BJ (cell line): ENCODE measurements at regions not wholly inside any gene's neighbourhood (a gene's known extent, or its start where the extent isn't known, plus 50 kb on each side); places are given as distances from the start of the nearest gene placed in this dataset.

Experiments
- CTCF ChIA-PET: fragments of 350-600 bp; formaldehyde crosslinking; extraction: SDS; loops from one replicate; lab custom pipeline; 2021; ENCODE audit warnings: antibody characterized with exemption, inconsistent platforms; lab: Yijun Ruan, JAX
- POLR2A ChIA-PET: fragments of 300-600 bp; sonication (Branson Sonifier 250); formaldehyde crosslinking; extraction: SDS; loops from one replicate; lab custom pipeline; 2021; ENCODE audit warnings: antibody characterized with exemption; lab: Charles Lee
- DNase-seq: peaks from one replicate; pipeline ENCODE4 v3.0.0-alpha.2; 2011; ENCODE audit warnings: low read depth
- H3K27me3 ChIP-seq: 2 replicates; pipeline ENCODE4 v1.6.0; 2011; ENCODE audit warnings: low read length; ENCODE audit not compliant: control insufficient read depth, insufficient read depth
- H3K36me3 ChIP-seq: 2 replicates; pipeline ENCODE4 v1.5.1; 2011; ENCODE audit warnings: low read length; ENCODE audit not compliant: control insufficient read depth, insufficient read depth
- H3K4me3 ChIP-seq: 2 replicates; pipeline ENCODE4 v1.5.1; 2011; ENCODE audit warnings: low read depth, mild to moderate bottlenecking, control low read depth, low read length
- TF ChIP-seq, protein P1 (sequence below): IDR thresholded peaks from 2 replicates; pipeline ENCODE4 v1.5.1; 2011; ENCODE audit warnings: low read depth, mild to moderate bottlenecking, control low read depth, inconsistent platforms, low read length, moderate library complexity; ENCODE audit not compliant: insufficient read depth

DNA sequence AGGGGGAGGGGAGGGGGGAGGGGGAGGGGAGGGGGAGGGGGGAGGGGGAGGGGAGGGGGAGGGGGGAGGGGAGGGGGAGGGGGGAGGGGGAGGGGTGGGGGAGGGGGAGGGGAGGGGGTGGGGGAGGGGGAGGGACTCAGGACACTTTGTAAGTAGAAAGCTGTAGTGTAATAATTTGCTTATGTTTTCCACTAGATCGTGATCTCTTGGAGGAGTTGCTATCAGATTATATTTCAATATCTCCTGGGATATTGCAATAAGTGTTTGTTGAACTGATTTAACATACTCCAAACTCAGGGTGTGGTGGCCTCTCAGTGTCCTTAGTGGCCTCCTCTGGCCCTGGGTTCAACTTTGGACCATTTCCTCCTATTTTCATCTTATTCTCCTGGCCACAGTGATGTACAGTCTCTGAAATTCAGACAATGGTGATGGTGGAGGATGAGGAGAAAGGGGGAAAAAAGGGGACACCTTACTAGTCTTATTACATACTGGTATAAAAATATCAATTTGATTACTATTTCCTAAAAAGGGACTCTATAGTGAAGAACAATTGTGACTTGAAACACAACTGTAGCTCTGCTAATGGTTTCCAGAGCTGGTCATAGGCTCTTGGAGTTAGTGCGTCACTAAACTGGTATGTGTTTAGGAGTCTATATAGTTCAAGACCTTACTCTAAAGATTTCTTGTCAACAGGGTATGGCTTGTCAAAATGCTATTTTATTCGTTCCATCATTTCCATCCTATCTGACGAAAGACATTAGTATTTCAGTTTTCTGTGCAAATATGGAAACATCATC is 89.6 kb downstream of the DDX1 start:
- TF ChIP-seq, protein P1, sequence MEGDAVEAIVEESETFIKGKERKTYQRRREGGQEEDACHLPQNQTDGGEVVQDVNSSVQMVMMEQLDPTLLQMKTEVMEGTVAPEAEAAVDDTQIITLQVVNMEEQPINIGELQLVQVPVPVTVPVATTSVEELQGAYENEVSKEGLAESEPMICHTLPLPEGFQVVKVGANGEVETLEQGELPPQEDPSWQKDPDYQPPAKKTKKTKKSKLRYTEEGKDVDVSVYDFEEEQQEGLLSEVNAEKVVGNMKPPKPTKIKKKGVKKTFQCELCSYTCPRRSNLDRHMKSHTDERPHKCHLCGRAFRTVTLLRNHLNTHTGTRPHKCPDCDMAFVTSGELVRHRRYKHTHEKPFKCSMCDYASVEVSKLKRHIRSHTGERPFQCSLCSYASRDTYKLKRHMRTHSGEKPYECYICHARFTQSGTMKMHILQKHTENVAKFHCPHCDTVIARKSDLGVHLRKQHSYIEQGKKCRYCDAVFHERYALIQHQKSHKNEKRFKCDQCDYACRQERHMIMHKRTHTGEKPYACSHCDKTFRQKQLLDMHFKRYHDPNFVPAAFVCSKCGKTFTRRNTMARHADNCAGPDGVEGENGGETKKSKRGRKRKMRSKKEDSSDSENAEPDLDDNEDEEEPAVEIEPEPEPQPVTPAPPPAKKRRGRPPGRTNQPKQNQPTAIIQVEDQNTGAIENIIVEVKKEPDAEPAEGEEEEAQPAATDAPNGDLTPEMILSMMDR: no peak
- DNase-seq: no peak
- ChIA-PET POLR2A (no interaction called here), CTCF (interaction anchor here (0.6 to 0.8 kb wide), 2 partner anchors 10 to 107 kb away, joined by 3 to 4 read pairs; no protein-coding TSS in a partner anchor)
- Histone ChIP-seq H3K4me3 (no peak overlapping the region), H3K27me3 (no peaks in the 10 kb centered on the region), H3K36me3 (no peaks in the 10 kb centered on the region)

DNA sequence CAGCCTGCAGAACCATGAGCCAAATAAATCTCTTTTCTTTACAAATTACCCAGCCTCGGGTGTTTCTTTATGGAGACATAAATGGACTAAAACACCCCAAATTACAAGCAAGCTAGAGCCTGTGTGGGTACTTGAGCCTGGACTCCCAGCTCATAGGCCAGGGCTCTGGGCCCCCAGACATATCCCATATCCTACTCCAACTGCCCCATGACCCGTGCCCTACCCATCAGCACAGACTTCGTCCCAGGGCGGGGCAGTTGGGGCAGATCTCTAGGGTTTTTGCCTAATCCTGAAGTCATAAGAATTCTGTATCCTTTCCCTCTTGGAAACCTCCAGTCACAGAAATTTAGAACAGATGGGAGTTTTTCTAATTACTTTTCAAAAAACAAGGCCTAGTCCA is 90.7 kb downstream of the DDX1 start:
- Histone ChIP-seq H3K27me3 (no peaks in the 10 kb centered on the region), H3K36me3 (no peaks in the 10 kb centered on the region), H3K4me3 (no peak overlapping the region)
- POLR2A ChIA-PET: no interaction called here
- DNase-seq: no peak
- TF ChIP-seq, protein P1: no peak
- CTCF ChIA-PET: no interaction called here

DNA sequence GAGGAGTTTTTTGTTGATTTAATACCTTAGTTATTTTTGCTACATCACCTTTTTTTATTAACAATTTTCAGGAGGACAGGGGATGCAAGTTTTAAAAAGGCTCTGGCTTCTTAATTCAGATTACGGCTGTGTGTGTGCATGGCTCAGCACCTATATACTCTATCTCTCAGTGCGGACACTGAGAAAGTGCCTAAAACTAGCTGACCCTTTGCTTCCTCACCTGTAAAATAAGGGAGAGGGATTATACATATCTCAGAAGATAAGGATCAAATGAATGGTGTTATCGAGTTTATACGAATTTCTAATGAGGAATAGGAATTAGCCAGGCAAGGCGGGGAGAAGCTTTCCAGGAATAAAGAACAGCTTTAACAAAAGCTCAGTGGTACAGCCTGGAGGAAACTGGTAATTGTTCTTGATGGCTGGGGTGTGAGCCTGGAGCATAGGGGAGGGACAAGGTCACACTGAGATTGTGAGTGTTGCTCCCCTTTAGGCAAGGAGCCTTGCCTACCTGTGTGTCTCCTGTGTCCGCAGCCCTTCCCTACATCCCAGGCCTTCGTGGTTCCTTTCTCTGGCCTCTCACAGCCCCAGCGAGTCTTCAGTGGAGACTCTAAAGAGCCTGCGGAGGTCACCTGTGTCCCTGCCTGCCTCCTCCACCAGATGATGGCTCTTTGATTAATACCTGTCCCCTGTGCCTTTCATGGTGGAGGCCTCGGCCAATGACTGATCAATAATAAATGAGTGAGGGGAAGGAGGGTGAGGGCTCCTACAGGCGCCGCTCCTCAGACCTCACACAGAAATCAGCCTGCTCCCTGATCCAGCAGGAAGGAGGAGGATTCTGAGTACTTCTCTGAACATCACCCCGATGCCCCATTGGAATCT is 92.7 kb downstream of the DDX1 start:
- no peak overlapping the region for H3K4me3 ChIP-seq
- no peak for DNase-seq
- H3K27me3 ChIP-seq: no peaks in the 10 kb centered on the region
- TF ChIP-seq, protein P1: no peak
- ChIA-PET CTCF (no interaction called here), POLR2A (no interaction called here)
- H3K36me3 ChIP-seq: no peaks in the 10 kb centered on the region

DNA sequence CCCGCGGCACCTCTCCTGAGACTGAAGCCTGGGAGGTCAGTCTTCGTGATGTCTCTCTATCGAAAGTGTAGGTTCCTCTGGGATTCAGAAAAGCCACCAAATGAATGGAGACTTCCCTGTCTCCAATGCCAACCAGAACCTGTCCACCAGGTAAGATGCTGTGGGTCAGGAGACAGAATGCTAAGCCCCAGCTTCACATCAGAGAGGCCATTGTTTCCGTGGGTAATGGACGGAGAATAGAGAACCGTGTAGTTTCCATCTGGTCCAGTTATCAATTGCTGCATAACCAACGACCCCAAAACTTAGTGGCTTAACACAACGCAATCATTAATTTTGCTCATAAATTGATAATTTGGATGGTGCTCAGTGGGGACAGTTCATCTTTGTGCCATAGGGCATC is 93.5 kb downstream of the DDX1 start:
- Histone ChIP-seq H3K4me3 (no peak overlapping the region), H3K27me3 (no peaks in the 10 kb centered on the region), H3K36me3 (no peaks in the 10 kb centered on the region)
- no peak for DNase-seq
- CTCF ChIA-PET: no interaction called here
- TF ChIP-seq, protein P1: no peak
- POLR2A ChIA-PET: no interaction called here

DNA sequence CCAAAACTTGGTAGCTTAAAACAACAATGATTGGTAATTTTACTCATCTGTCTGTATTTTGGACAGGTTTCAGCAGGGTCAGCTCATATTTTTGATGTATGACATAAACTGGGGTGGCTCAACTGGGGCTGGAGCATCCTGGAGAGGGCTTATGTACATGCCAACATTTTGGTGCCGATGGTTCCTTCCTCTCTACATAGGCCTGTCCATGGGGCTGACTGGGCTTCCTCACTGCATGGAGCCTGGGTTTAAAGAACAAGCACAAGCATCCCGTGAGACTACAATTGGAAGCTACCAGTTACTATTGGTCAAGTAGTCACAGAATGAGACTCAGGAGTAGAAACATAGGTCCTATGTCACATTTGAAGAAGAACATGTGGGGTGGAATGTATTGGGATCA is 95.0 kb downstream of the DDX1 start:
- Histone ChIP-seq H3K36me3 (no peaks in the 10 kb centered on the region), H3K4me3 (no peak overlapping the region), H3K27me3 (no peaks in the 10 kb centered on the region)
- CTCF ChIA-PET: interaction anchor here (1.5 kb wide), 1 partner anchor 12 kb away, joined by 3 read pairs; no protein-coding TSS in a partner anchor
- TF ChIP-seq, protein P1: no peak
- POLR2A ChIA-PET: no interaction called here
- DNase-seq: no peak
